ENCODE measurements at regions not wholly inside any gene's neighbourhood (a gene's known extent, or its start where the extent isn't known, plus 50 kb on each side); places are given as distances from the start of the nearest gene placed in this dataset.

DNA sequence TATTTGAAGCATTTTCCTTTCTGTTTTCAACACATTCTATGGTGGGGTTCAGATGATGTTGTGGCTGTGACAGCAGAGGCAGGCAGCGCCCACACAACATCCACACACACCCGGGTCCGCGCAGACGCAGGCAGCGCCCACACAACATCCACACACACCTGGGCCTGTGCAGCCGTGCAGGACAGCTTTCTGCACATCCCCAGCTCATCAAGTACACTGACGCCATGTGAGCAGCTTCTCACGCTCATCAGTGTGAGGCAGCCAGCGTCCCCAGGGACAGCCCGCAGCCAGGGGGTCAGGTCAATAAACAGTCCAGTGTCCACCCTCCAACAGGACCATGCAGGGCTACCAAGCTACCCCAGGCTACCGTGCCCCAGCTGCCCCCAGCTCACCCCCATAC lies 272.8 kb upstream of the TCERG1L start:
- no peak for TF ChIP-seq POLR2A (IDR thresholded peaks at IDR 0.05)
- TF ChIP-seq, protein P1, sequence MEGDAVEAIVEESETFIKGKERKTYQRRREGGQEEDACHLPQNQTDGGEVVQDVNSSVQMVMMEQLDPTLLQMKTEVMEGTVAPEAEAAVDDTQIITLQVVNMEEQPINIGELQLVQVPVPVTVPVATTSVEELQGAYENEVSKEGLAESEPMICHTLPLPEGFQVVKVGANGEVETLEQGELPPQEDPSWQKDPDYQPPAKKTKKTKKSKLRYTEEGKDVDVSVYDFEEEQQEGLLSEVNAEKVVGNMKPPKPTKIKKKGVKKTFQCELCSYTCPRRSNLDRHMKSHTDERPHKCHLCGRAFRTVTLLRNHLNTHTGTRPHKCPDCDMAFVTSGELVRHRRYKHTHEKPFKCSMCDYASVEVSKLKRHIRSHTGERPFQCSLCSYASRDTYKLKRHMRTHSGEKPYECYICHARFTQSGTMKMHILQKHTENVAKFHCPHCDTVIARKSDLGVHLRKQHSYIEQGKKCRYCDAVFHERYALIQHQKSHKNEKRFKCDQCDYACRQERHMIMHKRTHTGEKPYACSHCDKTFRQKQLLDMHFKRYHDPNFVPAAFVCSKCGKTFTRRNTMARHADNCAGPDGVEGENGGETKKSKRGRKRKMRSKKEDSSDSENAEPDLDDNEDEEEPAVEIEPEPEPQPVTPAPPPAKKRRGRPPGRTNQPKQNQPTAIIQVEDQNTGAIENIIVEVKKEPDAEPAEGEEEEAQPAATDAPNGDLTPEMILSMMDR (IDR thresholded peaks at IDR 0.05): no peak

Measured in thyroid gland (tissue), 4 donors.